ENCODE measurements at regions not wholly inside any gene's neighbourhood (a gene's known extent, or its start where the extent isn't known, plus 50 kb on each side); places are given as distances from the start of the nearest gene placed in this dataset.
"Not testable (repeated sequence)": the region's sequence is repeated elsewhere in the genome, so short reads cannot be mapped to it uniquely, and the experiment has no call there.

- not testable (repeated sequence) for DNase-seq (ENCODE audit: low read depth)
Observed at GRCh38 chr22:10526079-10526478, 5001.9 kb upstream of the OR11H1 start.

DNA sequence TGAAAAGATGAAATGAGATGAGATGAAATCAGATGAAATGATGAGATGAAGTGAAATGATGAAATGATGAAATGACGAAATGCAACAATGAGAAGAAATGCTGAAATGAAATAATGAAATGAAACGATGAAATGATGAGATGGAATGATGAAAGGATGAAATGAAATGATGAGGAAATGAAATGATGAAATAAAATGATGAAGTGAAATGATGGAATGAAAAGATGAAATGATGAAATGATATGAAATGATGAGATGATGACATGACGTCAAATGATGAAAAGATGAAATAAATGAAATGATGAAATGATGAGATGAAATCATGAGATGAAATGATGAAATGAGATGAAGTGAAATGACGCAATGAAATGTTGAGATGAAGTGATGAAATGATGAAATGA, 4996.9 kb upstream of the OR11H1 start:
- not testable (repeated sequence) for DNase-seq (ENCODE audit: low read depth)

DNA sequence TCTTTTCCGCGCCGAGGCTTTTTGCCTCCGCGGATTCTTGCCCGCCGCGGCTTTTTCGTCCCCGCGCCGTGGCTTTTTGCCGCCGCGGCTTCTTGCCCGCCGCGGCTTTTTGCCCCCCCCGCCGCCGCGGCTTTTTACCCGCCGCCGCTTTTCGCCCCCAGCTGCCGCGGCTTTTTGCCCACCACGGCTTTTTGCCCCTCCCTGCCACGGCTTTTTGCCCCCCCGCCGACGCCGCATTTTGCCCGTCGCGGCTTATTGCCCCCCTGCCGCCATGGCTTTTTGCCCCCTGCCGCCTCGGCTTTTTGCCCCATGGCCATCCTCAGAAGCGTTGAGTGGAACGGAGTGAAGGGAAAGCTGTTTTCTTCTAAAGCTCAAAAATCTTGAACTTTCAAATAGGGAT, 4955.5 kb upstream of the OR11H1 start:
- not testable (repeated sequence) for DNase-seq (ENCODE audit: low read depth)

GRCh38 chr22:10601071-10601470, 4926.9 kb upstream of the OR11H1 start:
- not testable (repeated sequence) for DNase-seq (ENCODE audit: low read depth)

- not testable (repeated sequence) for DNase-seq (ENCODE audit: low read depth)
Observed at GRCh38 chr22:10631961-10632360, 4896.0 kb upstream of the OR11H1 start.

- DNase-seq (ENCODE audit: low read depth) = not testable (repeated sequence)
Observed at GRCh38 chr22:10635341-10635740, 4892.7 kb upstream of the OR11H1 start.

- DNase-seq (ENCODE audit: low read depth) = not testable (repeated sequence)
Observed at GRCh38 chr22:10662818-10663217, 4865.2 kb upstream of the OR11H1 start.

GRCh38 chr22:10673065-10673464, 4854.9 kb upstream of the OR11H1 start:
- not testable (repeated sequence) for DNase-seq (ENCODE audit: low read depth)

DNA sequence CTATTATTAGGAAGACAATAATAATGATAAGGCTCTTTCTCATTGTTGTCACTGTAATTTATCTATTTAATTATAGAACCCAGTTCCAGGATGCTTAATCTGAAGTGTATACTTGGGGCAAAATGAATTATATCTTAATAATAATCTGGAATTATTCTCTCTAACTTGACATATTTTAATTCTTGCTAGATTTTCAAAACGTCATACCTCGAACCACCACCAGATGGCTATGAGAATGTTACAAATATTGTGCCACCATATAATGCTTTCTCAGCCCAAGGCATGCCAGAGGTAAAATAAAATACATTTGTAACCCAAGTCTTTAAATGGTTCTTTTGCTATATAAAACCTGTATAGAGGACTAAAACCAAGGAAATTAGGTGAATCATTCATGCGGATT, 4849.3 kb upstream of the OR11H1 start:
- not testable (repeated sequence) for DNase-seq (ENCODE audit: low read depth)

DNA sequence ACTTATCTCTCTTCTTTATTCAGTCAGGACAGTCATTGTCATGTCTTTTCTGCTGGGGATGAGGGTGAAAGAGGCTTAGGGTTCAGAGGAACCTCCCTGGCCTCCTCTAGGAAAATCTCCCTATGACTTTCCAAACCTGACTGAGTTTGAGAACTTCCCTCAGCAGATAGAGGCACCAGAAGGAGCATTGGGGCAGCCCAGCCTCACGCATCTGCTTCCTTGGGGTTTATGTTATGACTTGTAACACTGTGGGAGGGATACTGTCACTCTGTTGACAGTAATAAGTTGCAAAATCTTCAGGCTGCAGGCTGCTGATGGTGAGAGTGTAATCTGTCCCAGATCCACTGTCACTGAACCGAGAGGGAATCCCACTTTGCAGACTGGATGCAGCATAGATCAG, 4842.6 kb upstream of the OR11H1 start:
- DNase-seq (ENCODE audit: low read depth) = not testable (repeated sequence)

DNA sequence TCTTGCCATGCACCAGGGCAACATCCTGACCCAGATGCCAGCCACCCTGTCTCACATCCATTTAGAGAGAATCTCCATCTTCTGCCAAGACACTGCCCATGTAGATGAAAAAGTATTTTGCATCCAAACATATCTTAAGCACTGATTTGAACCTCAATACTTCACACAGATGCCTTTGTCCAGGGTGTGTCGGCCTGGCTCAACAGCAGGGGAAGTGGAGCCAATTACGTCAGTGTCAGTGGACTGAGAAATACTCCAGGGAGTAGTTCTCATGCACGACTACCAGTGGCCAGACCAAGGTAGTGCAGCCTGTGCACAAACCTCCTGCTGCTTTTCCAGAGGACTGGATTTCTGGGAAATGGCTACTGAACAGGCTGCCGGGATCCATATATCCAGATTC, 4840.7 kb upstream of the OR11H1 start:
- DNase-seq (ENCODE audit: low read depth) = not testable (repeated sequence)

DNA sequence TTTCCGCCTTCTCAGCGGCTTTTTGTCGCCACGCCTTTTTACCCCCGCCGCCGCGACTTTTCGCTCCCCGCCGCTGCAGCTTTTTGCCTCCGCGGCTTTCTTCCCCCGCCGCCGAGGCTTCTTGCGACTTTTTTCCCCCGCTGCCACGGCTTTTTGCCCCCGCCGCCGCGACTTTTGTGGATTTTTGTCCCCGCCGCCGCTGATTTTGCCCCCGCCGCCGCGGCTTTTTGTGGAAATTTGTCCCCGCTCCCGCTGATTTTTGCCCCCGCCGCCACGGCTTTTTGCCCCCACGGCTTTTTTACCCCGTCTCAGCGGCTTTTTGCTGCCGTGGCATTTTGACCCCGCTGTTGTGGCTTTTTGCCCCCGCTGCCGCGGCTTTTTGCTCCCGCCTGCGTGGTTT, 4829.2 kb upstream of the OR11H1 start:
- not testable (repeated sequence) for DNase-seq (ENCODE audit: low read depth)

GRCh38 chr22:10699301-10700097, 4828.5 kb upstream of the OR11H1 start:
- not testable (repeated sequence) for DNase-seq (ENCODE audit: low read depth)

GRCh38 chr22:10708175-10708574, 4819.8 kb upstream of the OR11H1 start:
- DNase-seq (ENCODE audit: low read depth) = not testable (repeated sequence)

GRCh38 chr22:10710923-10711322, 4817.1 kb upstream of the OR11H1 start:
- DNase-seq (ENCODE audit: low read depth) = not testable (repeated sequence)

- DNase-seq (ENCODE audit: low read depth) = peak; percentile 1
Observed at GRCh38 chr22:10722804-10723203, 4805.2 kb upstream of the OR11H1 start.

DNA sequence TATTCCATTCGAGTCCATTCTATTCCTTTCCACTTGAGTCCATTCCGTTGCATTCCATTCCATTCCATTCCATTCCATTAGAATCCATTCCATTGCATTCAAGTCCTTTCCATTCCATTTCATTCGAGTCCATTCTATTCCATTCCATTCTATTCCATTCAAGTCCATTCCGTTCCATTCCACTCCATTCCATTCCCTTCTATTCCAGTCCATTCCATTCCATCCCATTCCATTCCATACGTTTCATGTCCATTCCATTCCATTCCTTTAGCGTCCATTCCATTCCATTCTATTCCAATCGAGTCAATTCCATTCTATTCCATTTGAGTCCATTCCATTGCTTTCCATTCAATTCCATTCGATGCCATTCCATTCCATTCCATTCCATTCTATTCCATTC, 4804.0 kb upstream of the OR11H1 start:
- DNase-seq (ENCODE audit: low read depth) = peak; percentile 0

- DNase-seq (ENCODE audit: low read depth) = no peak
Observed at GRCh38 chr22:10727393-10727792, 4800.6 kb upstream of the OR11H1 start.

GRCh38 chr22:10729979-10730378, 4798.0 kb upstream of the OR11H1 start:
- DNase-seq (ENCODE audit: low read depth) = not testable (repeated sequence)

DNA sequence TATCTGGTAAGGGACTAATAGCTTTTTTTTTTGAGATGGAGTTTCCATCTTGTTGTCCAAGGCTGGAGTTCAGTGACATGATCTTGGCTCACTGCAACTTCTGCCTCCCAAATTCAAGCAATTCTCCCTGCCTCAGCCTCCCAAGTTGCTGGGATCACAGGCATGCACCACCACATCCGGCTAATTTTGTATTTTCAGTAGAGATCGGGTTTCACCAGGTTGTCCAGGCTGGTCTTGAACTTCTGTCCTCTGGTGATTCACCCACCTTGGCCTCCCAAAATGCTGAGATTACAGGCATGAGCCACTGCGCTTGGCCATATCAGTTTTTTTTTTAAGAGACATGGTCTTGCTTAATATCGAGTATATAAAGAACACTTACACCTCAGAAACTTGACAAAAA, 4797.3 kb upstream of the OR11H1 start:
- DNase-seq (ENCODE audit: low read depth) = not testable (repeated sequence)

DNA sequence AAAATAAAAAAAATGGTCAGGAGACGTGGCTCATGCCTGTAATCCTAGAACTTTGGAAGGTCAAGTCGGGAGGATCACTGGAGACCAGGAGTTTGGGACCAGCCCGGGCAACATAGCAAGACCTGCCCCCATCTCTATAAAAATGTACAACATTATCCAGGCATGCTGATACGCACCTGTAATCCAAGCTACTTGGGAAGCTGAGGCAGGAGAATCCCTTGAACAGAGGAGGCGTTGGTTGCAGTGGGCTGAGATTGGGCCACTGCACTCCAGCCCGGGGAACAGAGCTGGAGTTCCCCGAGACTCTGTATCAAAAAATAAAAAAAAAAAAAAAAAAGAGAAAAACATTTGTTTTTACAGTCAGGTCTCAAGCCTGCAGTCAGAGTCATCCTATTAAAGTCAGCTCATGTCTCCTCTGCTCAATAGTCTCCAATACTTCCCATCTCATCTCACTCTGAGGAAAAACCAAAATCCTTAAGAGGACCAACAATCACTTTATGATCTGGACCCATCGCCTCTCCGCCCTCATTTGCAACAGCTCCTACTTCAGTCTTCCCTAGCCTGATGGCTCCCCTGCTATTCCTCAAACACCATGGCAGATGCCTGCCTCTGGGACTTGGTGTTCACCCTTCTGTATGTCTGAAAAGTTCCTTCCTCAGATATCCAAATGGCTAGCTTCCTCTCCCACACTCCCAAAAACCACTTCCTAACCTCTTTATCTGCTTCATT, 4796.6 kb upstream of the OR11H1 start:
- DNase-seq (ENCODE audit: low read depth) = not testable (repeated sequence)

- DNase-seq (ENCODE audit: low read depth) = not testable (repeated sequence)
Observed at GRCh38 chr22:10735075-10735474, 4792.9 kb upstream of the OR11H1 start.

Data from HT1080 (cell line).